Activated naive CD8-positive, alpha-beta T cell treated with anti-CD3 and anti-CD28 coated beads for 36 hours (primary cell): ENCODE measurements at regions not wholly inside any gene's neighbourhood (a gene's known extent, or its start where the extent isn't known, plus 50 kb on each side); places are given as distances from the start of the nearest gene placed in this dataset.
A peak's percentile ranks its signal among the peaks of the same experiment; 100 is the strongest.
"Not testable (repeated sequence)": the region's sequence is repeated elsewhere in the genome, so short reads cannot be mapped to it uniquely, and the experiment has no call there.

Experiments used
- DNase-seq: peaks from one replicate; pipeline ENCODE4 v3.0.0; 2021
- H3K27ac Mint-ChIP-seq: one replicate; pipeline ENCODE4 v1.8.0; 2022; ENCODE audit warnings: mild to moderate bottlenecking, moderate library complexity, mixed read lengths
- H3K27me3 Mint-ChIP-seq: one replicate; pipeline ENCODE4 v1.8.0; 2022; ENCODE audit warnings: mild to moderate bottlenecking, mixed read lengths
- H3K36me3 Mint-ChIP-seq: one replicate; pipeline ENCODE4 v1.8.0; 2021; ENCODE audit warnings: mild to moderate bottlenecking, mixed read lengths
- H3K4me1 Mint-ChIP-seq: one replicate; pipeline ENCODE4 v1.8.0; 2021; ENCODE audit warnings: mixed read lengths
- H3K4me3 Mint-ChIP-seq: one replicate; pipeline ENCODE4 v1.8.0; 2022; ENCODE audit warnings: mild to moderate bottlenecking, moderate library complexity, mixed read lengths
- H3K9me3 Mint-ChIP-seq: one replicate; pipeline ENCODE4 v1.8.0; 2022; ENCODE audit warnings: mixed read lengths

DNA sequence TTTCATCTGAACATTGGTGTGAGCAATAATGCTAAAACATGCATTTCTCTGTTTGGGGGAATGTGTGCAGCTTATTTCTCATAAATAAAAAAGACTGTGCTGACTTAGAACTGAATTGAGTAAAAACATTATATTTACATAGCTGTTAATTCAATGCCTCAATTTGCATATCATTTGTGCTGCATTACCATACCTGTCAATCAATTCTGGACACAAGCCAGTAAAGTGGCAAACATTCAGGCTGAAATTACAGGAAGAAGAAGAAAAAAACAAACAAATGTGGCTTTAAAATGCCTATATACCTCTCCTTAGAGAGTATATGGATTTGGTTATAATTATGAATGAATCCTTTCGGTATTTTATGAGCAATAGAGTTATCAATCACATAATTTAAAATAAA, 380.1 kb upstream of the GBE1 start:
- Mint-ChIP-seq H3K9me3 (no peaks in the 10 kb centered on the region), H3K4me1 (no peaks in the 10 kb centered on the region), H3K27ac (no peak overlapping the region), H3K27me3 (peaks cover 3% of the 10 kb centered on the region), H3K4me3 (no peak overlapping the region), H3K36me3 (no peaks in the 10 kb centered on the region)
- DNase-seq: no peak

DNA sequence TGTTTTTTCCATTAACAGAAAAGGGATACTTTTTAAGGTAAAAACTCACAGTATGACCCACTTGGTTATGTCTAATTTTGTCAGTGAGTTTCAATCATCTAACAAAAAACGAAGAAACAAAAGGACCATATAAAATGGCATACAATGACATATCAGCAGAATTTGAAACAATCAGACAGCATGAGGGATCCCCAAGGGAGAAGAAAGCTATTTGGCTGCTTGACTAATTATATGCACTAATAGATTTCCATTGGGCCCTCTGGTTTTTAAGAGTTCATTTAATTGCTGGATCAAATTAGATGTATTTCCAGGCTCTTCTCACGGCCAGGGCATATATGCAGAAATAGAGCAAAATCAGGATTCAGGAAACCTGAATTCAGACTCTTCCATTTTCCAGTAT, 376.4 kb upstream of the GBE1 start:
- H3K27ac Mint-ChIP-seq: no peak overlapping the region
- peaks cover 9% of the 10 kb centered on the region for H3K27me3 Mint-ChIP-seq
- DNase-seq: no peak

DNA sequence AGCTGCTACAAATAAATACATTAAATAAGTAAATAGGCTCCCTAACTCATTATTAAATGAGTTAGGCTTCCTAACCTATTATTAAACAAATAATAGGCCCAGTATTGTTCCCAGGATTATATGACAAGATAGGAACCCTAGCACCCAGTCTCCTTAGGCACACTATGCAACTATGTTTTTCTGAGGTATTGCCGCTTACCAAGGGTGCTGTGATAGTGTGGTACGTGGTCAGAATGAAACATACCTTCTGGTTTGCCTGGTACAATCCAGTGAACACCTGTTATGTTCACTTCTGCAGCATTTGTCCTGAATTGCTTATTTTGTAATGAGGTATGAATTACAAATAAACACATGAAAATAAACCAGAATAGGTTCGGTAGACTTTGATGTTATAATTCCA, 375.6 kb upstream of the GBE1 start:
- DNase-seq: no peak
- H3K36me3 Mint-ChIP-seq: no peaks in the 10 kb centered on the region
- no peak overlapping the region for H3K27ac Mint-ChIP-seq
- no peaks in the 10 kb centered on the region for H3K9me3 Mint-ChIP-seq
- peaks cover 12% of the 10 kb centered on the region for H3K27me3 Mint-ChIP-seq
- H3K4me3 Mint-ChIP-seq: no peak overlapping the region
- no peaks in the 10 kb centered on the region for H3K4me1 Mint-ChIP-seq

More for the DNA sequence above, 376.4 kb upstream of the GBE1 start:
- H3K9me3 Mint-ChIP-seq: no peaks in the 10 kb centered on the region
- no peak overlapping the region for H3K4me3 Mint-ChIP-seq
- H3K36me3 Mint-ChIP-seq: no peaks in the 10 kb centered on the region
- H3K4me1 Mint-ChIP-seq: no peaks in the 10 kb centered on the region

DNA sequence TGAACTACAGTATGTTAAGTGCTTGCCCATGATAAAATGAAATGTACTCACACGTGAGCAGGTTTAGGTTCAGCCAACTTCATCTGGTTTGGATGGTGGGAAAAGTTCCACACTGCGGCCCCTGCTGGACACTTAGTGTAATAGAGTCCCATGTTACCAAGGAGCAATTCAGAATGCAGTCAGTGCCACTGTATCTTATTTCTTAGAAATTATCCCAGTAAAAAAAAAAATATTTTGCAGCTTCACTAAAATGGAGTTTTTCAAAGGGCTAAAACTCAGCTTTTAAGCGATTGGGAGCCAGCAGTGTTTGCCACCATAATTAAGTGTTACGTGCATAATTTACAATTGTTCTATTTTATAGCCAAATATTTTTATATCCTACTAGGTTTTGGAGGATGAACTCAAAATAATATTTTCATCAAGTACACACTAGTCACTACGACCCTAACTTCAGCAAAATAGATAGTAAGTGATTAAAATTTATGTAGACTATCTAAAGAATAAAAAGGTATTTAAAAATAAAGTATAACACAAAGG, 371.7 kb upstream of the GBE1 start:
- Mint-ChIP-seq H3K27ac (no peak overlapping the region), H3K36me3 (no peaks in the 10 kb centered on the region), H3K4me1 (no peaks in the 10 kb centered on the region), H3K9me3 (no peaks in the 10 kb centered on the region), H3K27me3 (peaks cover 17% of the 10 kb centered on the region), H3K4me3 (no peak overlapping the region)
- peak; percentile 12 for DNase-seq

GRCh38 chr3:82132210-82133069, 371.0 kb upstream of the GBE1 start:
- H3K36me3 Mint-ChIP-seq: no peaks in the 10 kb centered on the region
- no peaks in the 10 kb centered on the region for H3K4me1 Mint-ChIP-seq
- no peak for DNase-seq
- no peak overlapping the region for H3K4me3 Mint-ChIP-seq
- H3K9me3 Mint-ChIP-seq: no peaks in the 10 kb centered on the region
- no peak overlapping the region for H3K27ac Mint-ChIP-seq
- peaks cover 17% of the 10 kb centered on the region for H3K27me3 Mint-ChIP-seq

DNA sequence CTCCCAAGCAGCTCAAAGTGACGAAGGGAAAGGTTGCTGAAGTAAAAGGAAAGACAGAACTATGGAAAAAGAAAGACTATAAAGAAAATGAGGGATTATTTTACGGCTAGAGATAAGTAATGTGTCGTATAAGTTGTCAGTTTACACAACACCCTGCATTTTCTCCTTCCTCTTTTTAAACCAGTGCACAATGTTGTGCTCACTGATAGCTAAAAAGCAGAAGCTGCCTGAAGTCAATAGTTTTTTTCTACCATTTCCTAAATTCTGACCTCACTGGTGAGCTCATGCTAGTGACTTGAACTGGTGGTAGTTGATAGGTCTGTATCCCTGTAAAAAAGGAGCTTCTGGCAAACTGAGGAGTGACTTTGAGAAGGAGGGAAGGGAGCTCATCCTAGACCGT, 368.6 kb upstream of the GBE1 start:
- Mint-ChIP-seq H3K4me1 (no peaks in the 10 kb centered on the region), H3K27ac (no peak overlapping the region), H3K9me3 (no peaks in the 10 kb centered on the region), H3K27me3 (peaks cover 17% of the 10 kb centered on the region), H3K4me3 (no peak overlapping the region), H3K36me3 (no peaks in the 10 kb centered on the region)
- no peak for DNase-seq

DNA sequence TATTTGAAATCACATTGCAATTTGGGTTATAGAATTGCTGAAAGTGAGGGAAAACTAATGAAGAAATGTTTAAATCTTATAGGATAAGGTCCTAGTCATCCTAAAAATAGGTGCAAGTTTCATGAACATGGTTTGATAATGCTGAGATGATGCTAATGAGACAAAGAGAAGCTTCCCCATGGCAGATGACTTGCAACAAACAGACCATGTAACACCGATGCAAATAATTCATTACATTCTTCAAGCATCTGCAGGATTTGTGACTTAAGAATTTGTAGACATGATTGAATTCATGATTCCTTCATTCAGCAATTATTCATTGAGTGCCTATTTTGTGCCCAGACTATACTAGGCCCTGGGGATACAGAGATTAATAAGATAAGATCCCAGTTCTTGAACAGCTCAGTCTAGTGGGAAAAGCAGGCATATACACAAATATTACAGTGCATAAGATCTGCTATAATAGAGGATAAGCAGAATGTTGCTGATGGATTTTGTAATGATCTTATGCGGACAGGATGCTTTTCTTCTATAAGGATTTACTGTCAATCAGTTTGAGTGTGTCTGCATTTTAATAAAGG, 367.9 kb upstream of the GBE1 start:
- Mint-ChIP-seq H3K27me3 (peaks cover 17% of the 10 kb centered on the region), H3K9me3 (no peaks in the 10 kb centered on the region), H3K4me3 (no peak overlapping the region), H3K36me3 (no peaks in the 10 kb centered on the region), H3K4me1 (no peaks in the 10 kb centered on the region), H3K27ac (no peak overlapping the region)
- no peak for DNase-seq

DNA sequence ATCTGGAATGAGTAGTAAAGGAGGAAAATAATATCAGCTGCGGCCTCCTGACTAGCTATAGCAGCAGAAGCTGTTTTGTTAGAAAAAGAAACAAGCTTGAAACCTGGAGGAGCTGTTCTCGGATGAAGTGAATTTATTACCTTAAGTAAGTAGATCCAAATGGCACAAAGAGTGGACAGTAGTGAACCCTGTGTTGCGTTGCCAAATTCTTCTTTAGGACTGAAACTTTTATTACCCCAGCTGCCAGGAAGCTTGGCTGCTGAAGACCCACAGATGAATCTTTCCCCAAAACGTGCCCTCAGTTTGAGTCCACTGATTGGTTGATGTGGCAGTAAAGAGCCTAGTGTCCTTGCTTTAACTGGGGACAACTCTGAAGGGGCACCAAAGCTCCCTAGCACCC, 366.8 kb upstream of the GBE1 start:
- peaks cover 13% of the 10 kb centered on the region for H3K27me3 Mint-ChIP-seq
- H3K4me1 Mint-ChIP-seq: no peaks in the 10 kb centered on the region
- H3K9me3 Mint-ChIP-seq: no peaks in the 10 kb centered on the region
- H3K27ac Mint-ChIP-seq: no peak overlapping the region
- no peaks in the 10 kb centered on the region for H3K36me3 Mint-ChIP-seq
- no peak for DNase-seq
- H3K4me3 Mint-ChIP-seq: no peak overlapping the region

DNA sequence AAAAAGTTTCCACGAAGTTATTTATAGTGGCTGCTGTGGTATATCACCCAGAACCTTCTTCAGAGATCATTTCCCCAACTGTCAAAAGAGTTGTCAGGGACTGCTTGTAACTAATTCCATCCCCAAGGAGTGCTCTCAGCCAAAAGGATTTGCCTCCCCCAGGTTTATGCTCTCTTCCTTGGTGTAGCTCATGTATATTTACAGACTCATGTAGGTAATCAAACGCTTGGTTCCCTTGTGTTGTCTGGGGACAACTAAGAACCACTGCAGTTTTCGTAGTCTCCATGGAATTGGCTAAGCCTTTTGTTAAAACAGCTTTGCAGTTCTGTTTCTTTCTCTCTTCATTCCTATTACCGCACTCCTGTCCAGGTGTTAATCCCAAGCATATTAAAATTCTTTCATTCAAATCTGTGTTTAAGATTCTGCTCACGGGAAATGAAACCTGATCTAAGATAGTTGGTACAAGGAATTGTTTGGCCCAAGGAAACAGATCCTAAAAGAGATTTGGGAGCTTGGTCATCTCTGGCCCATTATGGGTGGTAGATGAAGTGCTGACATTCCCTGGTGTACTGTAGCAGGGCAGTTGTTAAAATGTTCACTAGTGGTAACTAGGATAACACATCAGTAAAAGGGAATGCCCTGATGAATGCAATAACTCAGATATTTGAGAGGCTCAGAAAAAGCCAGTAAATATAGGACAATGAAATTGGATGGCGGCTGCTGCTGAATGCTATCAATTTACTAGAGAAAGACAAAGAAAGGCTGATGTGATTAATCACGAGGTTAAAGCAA, 361.3 kb upstream of the GBE1 start:
- Mint-ChIP-seq H3K9me3 (no peaks in the 10 kb centered on the region), H3K4me1 (no peaks in the 10 kb centered on the region), H3K27me3 (no peaks in the 10 kb centered on the region), H3K4me3 (no peak overlapping the region), H3K27ac (no peak overlapping the region), H3K36me3 (no peaks in the 10 kb centered on the region)
- no peak for DNase-seq

GRCh38 chr3:82114589-82114988, 353.1 kb upstream of the GBE1 start:
- no peak overlapping the region for H3K27ac Mint-ChIP-seq
- DNase-seq: no peak
- H3K36me3 Mint-ChIP-seq: no peaks in the 10 kb centered on the region
- H3K9me3 Mint-ChIP-seq: peaks cover 8% of the 10 kb centered on the region
- peaks cover 2% of the 10 kb centered on the region for H3K27me3 Mint-ChIP-seq
- no peak overlapping the region for H3K4me3 Mint-ChIP-seq
- no peaks in the 10 kb centered on the region for H3K4me1 Mint-ChIP-seq

DNA sequence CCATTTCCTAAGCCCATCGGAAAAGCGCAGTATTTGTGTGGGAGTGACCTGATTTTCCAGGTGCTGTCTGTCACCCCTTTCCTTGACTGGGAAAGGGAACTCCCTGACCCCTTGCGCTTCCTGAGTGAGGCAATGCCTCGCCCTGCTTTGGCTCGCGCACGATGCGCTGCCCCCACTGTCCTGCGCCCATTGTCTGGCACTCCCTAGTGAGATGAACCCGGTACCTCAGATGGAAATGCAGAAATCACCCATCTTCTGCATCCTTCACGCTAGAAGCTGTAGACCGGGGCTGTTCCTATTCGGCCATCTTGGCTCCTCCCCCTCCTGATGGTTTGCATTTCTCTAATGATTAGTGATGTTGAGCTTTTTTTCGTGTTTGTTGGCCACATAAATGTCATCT, 349.3 kb upstream of the GBE1 start:
- not testable (repeated sequence) for H3K27me3 Mint-ChIP-seq, H3K4me3 Mint-ChIP-seq, H3K27ac Mint-ChIP-seq, DNase-seq, H3K4me1 Mint-ChIP-seq, H3K36me3 Mint-ChIP-seq, H3K9me3 Mint-ChIP-seq

DNA sequence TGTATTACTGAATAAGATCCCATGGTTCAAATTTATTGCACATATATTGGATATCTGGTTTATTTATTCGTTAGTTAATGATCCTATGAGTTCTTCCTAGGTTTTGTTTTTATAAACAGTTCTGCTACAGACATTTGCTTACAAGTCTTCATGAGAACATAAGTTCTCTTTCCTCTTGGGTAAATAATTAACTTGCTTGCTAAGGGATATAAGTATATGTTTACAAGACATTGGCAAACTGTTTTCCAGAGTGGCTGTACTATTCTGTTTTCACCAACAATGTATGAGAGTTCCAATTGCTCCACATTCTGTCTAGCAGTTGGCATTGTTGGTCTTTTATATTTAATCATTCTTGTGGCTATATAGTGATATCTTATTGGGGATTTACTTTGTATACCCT, 341.8 kb upstream of the GBE1 start:
- no peak for DNase-seq
- Mint-ChIP-seq H3K4me3 (no peak overlapping the region), H3K9me3 (peaks cover 2% of the 10 kb centered on the region), H3K4me1 (no peaks in the 10 kb centered on the region), H3K27me3 (peaks cover 4% of the 10 kb centered on the region), H3K27ac (no peak overlapping the region), H3K36me3 (no peaks in the 10 kb centered on the region)

GRCh38 chr3:82100378-82100777, 338.9 kb upstream of the GBE1 start:
- no peak for DNase-seq
- Mint-ChIP-seq H3K4me1 (no peaks in the 10 kb centered on the region), H3K4me3 (no peak overlapping the region), H3K27ac (no peak overlapping the region), H3K27me3 (peaks cover 4% of the 10 kb centered on the region), H3K36me3 (no peaks in the 10 kb centered on the region), H3K9me3 (no peaks in the 10 kb centered on the region)

DNA sequence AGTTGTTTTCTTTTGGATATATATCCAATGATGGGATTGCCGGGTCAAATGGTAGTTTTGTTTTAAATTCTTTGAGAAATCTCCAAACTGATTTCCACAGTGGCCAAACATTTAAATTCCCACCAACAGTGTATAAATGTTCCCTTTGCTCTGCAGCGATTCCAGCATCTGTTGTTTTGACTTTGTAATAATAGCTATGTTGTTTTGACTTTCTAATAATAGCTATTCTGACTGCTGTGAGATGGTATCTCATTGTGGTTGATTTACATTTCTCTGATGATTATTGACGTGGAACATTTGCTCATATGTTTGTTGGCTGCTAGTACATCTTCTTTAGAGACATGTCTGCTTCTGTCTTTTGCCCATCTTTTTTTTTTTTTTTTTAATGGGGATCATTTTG, 332.2 kb upstream of the GBE1 start:
- no peaks in the 10 kb centered on the region for H3K27me3 Mint-ChIP-seq
- no peaks in the 10 kb centered on the region for H3K36me3 Mint-ChIP-seq
- H3K4me3 Mint-ChIP-seq: no peak overlapping the region
- no peaks in the 10 kb centered on the region for H3K4me1 Mint-ChIP-seq
- peaks cover 5% of the 10 kb centered on the region for H3K9me3 Mint-ChIP-seq
- H3K27ac Mint-ChIP-seq: no peak overlapping the region
- no peak for DNase-seq

- no peak overlapping the region for H3K4me3 Mint-ChIP-seq
- DNase-seq: no peak
- no peak overlapping the region for H3K27ac Mint-ChIP-seq
Measured at GRCh38 chr3:82088749-82089148, 327.3 kb upstream of the GBE1 start.

More at GRCh38 chr3:82088749-82089148, 327.3 kb upstream of the GBE1 start:
- no peaks in the 10 kb centered on the region for H3K4me1 Mint-ChIP-seq
- H3K36me3 Mint-ChIP-seq: no peaks in the 10 kb centered on the region
- H3K9me3 Mint-ChIP-seq: peaks cover 4% of the 10 kb centered on the region
- H3K27me3 Mint-ChIP-seq: peaks cover 3% of the 10 kb centered on the region
